Fibroblast of skin of right biceps (primary cell): ENCODE measurements at regions not wholly inside any gene's neighbourhood (a gene's known extent, or its start where the extent isn't known, plus 50 kb on each side); places are given as distances from the start of the nearest gene placed in this dataset.
"Not testable (repeated sequence)": the region's sequence is repeated elsewhere in the genome, so short reads cannot be mapped to it uniquely, and the experiment has no call there.

Source experiments
- DNase-seq: peaks from one replicate; pipeline ENCODE4 v3.0.0-alpha.2; 2013

- DNase-seq: peak; percentile 64
Measured at GRCh38 chr5:152711801-152712388, 306.8 kb upstream of the NMUR2 start.

- DNase-seq: no peak
Measured at GRCh38 chr5:152717393-152717792, 312.3 kb upstream of the NMUR2 start.

DNA sequence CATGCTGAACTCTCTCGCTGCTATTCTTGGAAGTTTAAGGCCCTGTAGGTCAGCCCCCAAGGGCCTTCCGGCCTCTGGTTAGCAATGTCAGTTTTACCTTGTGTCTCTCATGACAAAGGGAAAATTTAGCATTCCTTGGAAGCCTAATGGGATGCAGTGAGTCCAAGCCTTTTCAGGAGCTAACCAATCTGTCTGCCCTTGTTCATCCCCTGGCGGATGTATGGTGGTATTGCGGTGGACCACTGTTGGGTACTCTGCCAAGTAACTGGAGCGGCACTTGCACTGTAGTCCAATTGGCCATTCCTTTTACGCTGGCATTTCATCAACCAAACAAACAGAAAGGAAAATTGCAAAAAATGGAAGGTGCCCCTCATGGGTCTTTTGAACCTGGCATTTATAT, 318.4 kb upstream of the NMUR2 start:
- DNase-seq: no peak

- DNase-seq: no peak
Measured at GRCh38 chr5:152730176-152730575, 325.1 kb upstream of the NMUR2 start.

DNA sequence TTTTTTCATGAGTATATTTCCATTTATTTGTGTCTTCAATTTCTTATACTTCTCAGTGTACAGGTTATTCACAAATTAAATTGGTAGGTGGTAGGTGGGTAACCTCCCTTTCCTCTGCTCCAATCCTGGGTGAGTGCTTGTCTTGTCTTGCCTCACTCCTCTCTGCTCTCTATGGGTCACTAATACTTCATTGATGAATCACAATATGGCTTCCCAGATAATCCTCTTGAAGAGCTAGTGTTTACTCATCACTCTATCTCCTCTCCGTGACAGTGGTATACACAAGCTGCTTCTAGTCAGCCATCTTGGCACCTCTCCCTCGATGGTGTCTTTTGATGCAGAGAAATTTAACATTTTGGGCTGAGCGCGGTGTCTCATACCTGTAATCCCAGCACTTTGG, 331.8 kb upstream of the NMUR2 start:
- DNase-seq: no peak

- DNase-seq: no peak
Measured at GRCh38 chr5:152739916-152740315, 334.8 kb upstream of the NMUR2 start.

DNA sequence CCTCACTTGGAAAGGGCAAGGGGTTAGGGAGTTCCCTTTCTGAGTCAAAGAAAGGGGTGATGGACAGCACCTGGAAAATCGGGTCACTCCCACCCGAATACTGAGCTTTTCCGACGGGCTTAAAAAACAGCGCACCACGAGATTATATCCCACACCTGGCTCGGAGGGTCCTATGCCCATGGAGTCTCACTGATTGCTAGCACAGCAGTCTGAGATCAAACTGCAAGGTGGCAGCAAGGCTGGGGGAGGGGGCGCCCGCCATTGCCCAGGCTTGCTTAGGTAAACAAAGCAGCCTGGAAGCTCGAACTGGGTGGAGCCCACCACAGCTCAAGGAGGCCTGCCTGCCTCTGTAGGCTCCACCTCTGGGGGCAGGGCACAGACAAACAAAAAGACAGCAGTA, 336.0 kb upstream of the NMUR2 start:
- not testable (repeated sequence) for DNase-seq

- not testable (repeated sequence) for DNase-seq
Measured at GRCh38 chr5:152787709-152788217, 382.7 kb upstream of the NMUR2 start.

DNA sequence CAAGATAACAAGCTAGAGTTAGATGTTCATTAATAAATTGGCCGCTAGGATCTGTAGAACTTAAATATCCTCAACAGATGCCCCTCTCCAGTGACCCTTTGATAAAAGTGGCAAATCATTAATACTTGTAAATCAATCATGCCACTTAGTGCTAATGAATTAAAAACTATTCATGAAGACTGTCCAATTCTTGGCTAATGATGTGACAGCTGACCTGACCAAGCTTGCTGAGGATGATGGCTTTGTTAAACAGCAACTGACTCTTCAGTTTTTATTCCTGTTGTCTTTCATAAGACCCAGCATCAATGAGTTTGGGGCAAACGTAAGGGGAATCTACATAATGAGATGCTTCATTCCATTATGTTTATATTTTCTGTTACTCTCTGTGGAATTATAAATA, 396.8 kb upstream of the NMUR2 start:
- no peak for DNase-seq

GRCh38 chr5:152804179-152804578, 399.1 kb upstream of the NMUR2 start:
- peak; percentile 62 for DNase-seq

- no peak for DNase-seq
Measured at GRCh38 chr5:152811988-152812387, 406.9 kb upstream of the NMUR2 start.

DNA sequence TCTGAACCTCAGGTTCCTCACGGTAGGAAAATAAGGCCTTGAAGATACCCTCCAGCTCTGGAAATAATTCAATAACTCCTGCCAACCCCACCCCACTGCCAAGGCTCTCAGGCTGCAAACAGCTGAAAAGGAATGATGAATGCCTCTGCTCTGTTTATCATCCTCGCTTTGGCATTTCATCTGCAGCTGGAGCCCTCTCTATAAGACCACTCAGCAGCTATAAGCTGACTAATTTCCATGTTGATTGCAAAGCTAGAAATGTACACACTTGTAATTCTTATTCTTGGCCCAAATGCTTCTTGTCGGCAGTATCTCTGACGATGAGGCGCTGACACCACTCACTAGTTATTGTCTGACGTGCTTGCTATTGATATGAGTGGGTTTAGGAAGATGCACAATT, 408.4 kb upstream of the NMUR2 start:
- peak; percentile 3 for DNase-seq

DNA sequence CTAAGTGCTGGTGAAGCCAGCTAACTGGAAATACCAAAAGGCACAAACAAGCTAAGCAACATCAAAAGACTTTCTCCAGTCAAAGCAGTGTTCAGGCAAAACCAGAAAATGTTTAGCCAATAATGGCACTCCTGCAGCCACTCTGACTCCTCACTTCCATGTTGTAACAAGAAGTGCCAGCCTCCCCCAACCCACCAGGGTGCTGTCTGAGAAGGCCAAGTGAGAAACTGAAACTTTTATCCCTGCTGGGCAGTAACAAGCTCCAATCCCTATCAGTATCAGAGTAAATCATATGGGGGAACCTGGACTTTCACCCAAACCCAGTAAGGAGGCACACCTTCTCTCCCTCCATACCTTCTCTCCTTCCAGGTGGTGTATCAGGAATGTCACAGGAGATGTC, 414.8 kb upstream of the NMUR2 start:
- no peak for DNase-seq

GRCh38 chr5:152824316-152824715, 419.2 kb upstream of the NMUR2 start:
- no peak for DNase-seq

GRCh38 chr5:152838241-152838786, 433.2 kb upstream of the NMUR2 start:
- no peak for DNase-seq

GRCh38 chr5:152844713-152845112, 439.6 kb upstream of the NMUR2 start:
- no peak for DNase-seq

GRCh38 chr5:152853361-152853760, 448.3 kb upstream of the NMUR2 start:
- DNase-seq: no peak

DNA sequence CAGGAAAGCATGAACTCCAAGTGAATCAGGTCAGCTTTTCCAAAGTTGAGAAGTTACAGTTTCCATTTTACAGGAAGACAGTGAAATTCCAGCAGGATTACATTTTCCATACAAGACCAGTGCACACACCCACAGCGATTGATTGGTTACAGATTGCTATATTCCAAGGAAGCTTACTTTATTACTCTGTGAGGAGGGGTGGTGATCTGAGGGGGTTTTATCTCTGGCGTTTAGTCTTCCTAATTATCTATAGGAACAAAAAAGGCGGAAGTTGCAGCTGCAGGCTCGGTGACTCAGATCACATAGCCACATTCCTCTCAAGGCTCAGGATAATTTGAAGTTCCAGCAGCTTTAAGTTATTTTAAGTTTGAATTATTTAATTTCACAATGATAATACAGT, 450.4 kb upstream of the NMUR2 start:
- DNase-seq: peak; percentile 78

- no peak for DNase-seq
Measured at GRCh38 chr5:152861231-152861630, 456.2 kb upstream of the NMUR2 start.

DNA sequence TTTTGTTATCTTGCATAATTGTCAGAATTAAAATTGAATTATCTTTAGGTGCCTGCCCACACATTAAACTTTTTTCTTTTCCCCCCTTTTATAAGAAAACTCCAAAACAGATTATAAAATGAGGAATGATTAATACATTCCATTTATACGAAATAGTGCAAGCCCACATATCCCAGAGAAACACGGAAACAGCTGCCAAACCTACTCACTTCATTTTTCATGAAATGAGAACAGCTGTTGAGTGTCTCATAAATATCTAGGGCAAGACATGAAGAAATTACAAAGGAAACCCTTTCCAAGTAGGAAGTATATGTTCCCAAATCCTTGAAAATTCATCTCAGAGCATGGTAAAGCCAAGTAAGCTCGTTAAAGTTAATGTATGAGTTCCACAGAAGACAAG, 459.4 kb upstream of the NMUR2 start:
- DNase-seq: peak; percentile 8

GRCh38 chr5:152864991-152865390, 459.9 kb upstream of the NMUR2 start:
- peak; percentile 8 for DNase-seq

DNA sequence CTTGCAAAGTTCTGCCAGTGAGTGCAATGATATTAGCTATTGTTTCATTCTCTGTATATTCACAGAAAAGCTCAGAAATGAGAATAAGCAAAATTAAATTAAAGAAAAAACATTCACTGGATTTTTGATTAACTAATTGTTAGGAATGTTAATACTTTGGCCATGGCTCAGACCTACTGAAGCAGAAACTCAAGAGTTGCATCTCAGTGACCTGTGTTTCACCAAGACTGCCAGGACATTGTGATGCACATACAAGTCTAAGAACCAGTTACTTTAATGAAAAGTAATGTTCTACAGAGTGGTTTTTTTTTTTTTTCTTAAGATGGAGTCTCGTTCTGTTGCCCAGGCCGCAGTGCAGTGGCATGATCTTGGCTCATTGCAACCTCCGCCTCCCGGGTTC, 464.9 kb upstream of the NMUR2 start:
- no peak for DNase-seq

DNA sequence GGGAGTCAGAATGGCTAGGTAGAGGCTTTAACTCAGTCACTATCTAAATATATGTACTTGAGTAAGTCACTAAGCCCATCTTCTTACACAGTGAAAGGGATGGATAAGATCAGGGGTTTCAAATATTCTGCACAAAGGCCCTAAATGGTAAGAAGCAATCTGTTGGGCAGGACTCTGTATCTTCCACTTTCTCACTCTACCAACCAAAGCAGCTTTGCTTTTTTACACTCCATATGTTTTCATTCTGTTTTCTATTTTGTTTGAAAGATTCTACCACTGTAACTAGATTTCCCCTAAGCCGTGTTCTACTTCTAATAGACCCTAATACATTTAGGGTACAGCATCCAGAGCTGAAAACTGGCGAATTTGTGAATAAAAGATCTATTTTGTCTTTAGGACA, 477.5 kb upstream of the NMUR2 start:
- DNase-seq: no peak

DNA sequence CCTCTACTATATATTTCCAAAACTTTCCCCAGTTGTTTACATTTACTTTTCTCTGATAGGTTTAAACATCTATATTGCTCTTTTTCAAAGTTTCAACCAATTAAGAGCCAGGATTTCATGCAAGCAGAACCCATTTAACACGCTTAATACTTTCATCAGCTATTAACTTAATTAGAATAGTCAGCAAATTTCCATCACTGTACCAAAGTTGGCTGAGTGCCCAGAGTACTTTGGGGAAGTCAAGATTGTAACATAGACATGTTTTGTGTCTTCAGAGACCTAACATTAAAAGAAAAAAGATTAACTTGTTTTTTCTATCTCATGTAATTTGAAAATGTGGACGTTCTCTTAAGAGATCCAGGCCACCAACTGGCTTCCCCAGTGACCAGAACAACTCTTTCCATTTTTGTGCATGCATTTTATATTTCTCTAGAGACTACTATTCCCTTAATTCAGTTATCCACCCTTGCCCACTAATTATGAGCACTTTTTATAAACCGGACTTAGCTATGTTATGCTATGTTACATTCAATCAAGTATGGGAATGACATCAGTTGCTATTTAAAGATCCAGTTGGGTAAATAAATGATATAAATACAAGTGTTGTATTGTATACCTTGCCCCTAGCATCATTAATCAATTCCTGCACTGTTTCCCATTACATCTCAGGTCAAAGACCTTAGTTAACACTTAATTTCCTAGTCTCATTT, 478.1 kb upstream of the NMUR2 start:
- no peak for DNase-seq

GRCh38 chr5:152884006-152884405, 478.9 kb upstream of the NMUR2 start:
- no peak for DNase-seq
